ENCODE measurements at regions not wholly inside any gene's neighbourhood (a gene's known extent, or its start where the extent isn't known, plus 50 kb on each side); places are given as distances from the start of the nearest gene placed in this dataset.

DNA sequence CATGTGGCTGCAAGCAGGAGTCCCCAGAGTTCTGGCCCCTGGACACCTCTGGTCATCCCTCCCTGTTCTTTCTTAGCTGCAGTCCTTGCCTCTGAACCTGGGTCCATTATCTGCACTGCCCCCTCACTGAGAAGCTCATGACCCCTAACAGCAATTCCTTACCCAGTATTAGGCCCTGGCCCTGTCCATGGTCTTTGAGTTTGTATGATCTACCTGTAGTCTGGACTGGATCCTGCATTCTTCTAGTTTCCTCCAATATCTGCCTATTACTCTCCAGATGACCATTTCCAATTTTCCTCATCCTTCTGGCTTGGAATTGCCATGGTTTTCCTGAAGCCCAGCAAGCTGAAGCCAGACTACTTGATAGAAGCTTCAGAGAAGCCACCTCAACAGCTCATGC, 302.4 kb upstream of the HS6ST1 start:
- CTCF ChIA-PET, result no interaction called here
- no peak overlapping the region for H3K4me3 ChIP-seq (ENCODE audit: low read depth, low read length)
- TF ChIP-seq, protein P1, sequence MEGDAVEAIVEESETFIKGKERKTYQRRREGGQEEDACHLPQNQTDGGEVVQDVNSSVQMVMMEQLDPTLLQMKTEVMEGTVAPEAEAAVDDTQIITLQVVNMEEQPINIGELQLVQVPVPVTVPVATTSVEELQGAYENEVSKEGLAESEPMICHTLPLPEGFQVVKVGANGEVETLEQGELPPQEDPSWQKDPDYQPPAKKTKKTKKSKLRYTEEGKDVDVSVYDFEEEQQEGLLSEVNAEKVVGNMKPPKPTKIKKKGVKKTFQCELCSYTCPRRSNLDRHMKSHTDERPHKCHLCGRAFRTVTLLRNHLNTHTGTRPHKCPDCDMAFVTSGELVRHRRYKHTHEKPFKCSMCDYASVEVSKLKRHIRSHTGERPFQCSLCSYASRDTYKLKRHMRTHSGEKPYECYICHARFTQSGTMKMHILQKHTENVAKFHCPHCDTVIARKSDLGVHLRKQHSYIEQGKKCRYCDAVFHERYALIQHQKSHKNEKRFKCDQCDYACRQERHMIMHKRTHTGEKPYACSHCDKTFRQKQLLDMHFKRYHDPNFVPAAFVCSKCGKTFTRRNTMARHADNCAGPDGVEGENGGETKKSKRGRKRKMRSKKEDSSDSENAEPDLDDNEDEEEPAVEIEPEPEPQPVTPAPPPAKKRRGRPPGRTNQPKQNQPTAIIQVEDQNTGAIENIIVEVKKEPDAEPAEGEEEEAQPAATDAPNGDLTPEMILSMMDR (IDR thresholded peaks at IDR 0.05; ENCODE audit: insufficient read depth, low read length, missing control alignments), result no peak
- no peak for DNase-seq (ENCODE audit: low read depth, low spot score)
- POLR2A ChIA-PET, result interaction anchor here (0.6 kb wide), 1 partner anchor 24 kb away, joined by 3 read pairs; no protein-coding TSS in a partner anchor

DNA sequence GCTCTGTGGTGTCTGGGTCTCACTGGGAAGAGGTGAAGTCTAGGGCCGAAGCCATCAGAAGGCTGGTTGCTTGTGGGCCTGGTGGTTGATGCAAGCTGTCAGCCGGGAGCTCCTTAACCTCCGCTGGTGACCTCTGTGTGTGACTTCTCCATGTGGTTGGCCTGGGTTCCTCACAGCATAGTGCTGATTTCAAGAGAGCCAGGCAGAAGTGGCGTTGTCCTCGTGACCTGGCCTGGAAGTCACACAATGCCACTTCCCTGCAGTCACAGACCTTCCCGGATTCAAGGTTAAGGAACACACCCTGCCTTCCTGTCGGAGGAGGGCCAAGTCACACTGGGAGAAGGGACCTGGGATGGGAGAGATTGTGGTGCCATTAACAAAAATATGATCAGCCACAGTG, 303.7 kb upstream of the HS6ST1 start:
- CTCF ChIA-PET, result no interaction called here

DNA sequence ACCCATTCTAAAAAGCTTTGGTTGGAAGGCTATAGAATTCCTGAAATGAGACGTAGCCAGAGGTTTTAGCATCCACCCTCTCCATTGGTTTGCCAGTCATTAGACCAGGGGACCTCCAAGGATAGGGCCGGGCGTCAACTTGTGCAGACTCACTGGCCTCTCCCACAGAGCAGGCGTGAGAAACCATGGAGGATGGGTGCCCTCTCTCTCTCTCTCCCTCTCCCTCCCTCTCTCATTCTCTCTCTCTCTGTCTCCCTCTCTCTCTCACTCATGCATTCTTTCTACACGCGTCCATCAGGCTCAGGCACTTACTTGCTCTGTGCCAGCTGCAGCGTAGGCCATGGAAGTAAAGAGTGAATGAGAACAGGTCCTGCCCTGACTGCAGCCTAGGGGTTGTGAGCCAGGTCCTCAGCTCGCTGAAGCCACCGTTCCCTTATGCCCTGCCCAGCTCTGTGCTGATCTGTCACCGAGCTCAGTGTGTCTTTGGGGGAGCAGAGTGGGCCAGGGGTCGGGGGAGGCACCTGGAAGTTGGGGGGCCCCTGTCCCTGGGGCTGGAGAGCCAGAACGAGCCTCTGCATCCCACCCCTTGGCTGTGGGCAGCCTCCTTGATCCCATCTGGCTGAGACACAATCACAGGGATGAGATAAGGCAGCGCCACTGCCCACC, 304.4 kb upstream of the HS6ST1 start:
- CTCF ChIA-PET, result no interaction called here
- no peak for DNase-seq (ENCODE audit: low read depth, low spot score)
- no peak overlapping the region for H3K4me3 ChIP-seq (ENCODE audit: low read depth, low read length)
- TF ChIP-seq, protein P1 (IDR thresholded peaks at IDR 0.05; ENCODE audit: insufficient read depth, low read length, missing control alignments), result no peak
- POLR2A ChIA-PET, result no interaction called here

More for the DNA sequence above, 303.7 kb upstream of the HS6ST1 start:
- DNase-seq (ENCODE audit: low read depth, low spot score), result no peak
- POLR2A ChIA-PET, result no interaction called here
- no peak overlapping the region for H3K4me3 ChIP-seq (ENCODE audit: low read depth, low read length)
- TF ChIP-seq, protein P1 (IDR thresholded peaks at IDR 0.05; ENCODE audit: insufficient read depth, low read length, missing control alignments), result no peak

DNA sequence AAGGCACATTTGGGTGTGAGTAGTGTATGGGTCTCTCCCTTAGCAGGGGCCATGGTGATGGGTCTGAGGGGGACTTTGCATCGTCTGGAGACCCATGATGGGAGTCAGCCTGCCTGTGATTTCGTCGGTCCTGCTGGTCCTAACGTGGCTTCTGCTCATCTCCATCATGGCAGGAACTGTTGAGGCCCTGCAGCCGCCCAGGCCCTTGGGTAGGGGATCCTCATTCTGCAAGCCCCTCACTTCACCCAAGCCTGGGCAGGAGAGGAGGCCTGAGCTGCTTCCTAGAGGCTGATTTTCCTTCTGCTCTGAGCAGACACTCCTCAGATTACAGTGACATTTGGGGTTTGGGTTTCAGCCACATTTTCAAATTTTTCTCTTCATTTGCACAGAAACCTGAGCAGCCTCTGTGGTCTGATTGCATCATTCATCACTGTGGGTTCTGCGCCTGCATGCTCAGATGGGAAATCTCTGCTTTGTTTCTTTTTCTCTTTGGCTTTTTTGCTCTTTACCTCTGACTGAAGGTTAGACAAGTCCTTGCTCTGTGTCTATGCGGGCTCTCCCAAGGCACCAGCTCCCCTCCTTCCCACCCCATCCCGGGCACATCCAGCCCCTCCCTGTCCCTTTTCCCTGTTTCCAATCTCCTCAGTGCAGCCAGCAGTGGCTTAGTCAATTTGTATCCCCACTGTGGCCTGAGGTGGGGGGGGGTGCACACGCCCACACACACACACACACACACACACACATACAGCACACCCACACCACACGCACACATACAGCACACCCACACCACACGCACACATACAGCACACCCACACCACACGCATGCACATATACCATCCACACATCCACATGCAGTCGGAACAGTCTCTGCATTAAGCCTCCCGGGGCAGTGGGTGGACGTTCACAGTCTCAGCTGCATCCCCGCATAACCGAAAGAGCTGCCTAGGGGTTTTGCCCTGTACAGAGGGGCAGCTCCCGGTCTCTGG, 305.4 kb upstream of the HS6ST1 start:
- no peak overlapping the region for H3K4me3 ChIP-seq (ENCODE audit: low read depth, low read length)
- TF ChIP-seq, protein P1 (IDR thresholded peaks at IDR 0.05; ENCODE audit: insufficient read depth, low read length, missing control alignments), result no peak
- peak; percentile 57 for DNase-seq (ENCODE audit: low read depth, low spot score)
- CTCF ChIA-PET, result interaction anchor here (1.2 kb wide), 1 partner anchor 19 kb away, joined by 3 read pairs; no protein-coding TSS in a partner anchor
- POLR2A ChIA-PET, result no interaction called here

DNA sequence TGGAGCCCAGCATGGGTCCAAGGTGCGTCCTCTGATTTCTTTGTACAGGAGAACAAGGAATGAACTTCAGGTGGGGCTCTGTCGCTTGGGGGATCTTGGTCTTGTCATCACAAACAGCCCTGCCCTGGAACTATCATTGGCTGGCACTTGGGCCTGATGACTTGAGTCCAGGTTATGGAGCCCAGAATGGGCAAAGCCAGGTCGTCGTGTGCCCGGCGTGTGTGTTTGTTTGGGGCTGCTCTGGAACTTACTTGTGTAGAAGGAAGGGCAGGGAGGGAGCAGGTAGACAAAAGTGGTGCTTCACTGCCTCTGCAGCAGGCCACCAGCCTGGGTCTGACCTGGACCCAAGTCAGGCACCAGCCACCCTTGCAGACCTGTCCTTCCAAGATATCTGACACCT, 306.3 kb upstream of the HS6ST1 start:
- ChIA-PET POLR2A (interaction anchor here (0.6 kb wide), 1 partner anchor 380 kb away, joined by 3 read pairs; no protein-coding TSS in a partner anchor), CTCF (interaction anchor here (1.2 kb wide), 1 partner anchor 18 kb away, joined by 3 read pairs; no protein-coding TSS in a partner anchor)
- TF ChIP-seq, protein P1 (IDR thresholded peaks at IDR 0.05; ENCODE audit: insufficient read depth, low read length, missing control alignments), result no peak
- DNase-seq (ENCODE audit: low read depth, low spot score), result no peak
- H3K4me3 ChIP-seq (ENCODE audit: low read depth, low read length), result no peak overlapping the region

DNA sequence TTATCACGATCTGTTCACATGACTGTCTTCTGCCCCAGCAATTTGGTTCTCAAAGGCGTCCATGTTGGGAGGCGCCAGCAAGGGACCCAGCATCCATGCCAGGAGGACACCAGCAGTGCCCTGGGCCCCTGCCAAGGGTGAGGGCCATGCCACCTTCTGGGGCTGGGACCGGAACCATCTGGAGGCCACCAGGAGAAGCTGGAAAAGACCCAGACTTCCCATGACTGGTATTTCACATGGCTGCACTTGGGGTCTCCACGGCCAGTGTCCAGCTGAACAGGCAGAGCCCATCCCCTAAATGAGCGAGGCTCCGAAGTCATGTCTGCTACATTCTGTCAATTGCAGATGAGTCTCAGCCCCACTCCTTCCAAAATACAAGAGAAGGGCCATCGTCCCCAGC, 306.8 kb upstream of the HS6ST1 start:
- H3K4me3 ChIP-seq (ENCODE audit: low read depth, low read length), result no peak overlapping the region
- CTCF ChIA-PET, result no interaction called here
- TF ChIP-seq, protein P1 (IDR thresholded peaks at IDR 0.05; ENCODE audit: insufficient read depth, low read length, missing control alignments), result no peak
- POLR2A ChIA-PET, result interaction anchor here (0.6 kb wide), 1 partner anchor 381 kb away, joined by 3 read pairs; no protein-coding TSS in a partner anchor
- DNase-seq (ENCODE audit: low read depth, low spot score), result no peak

All from AG04449 (cell line).